ENCODE measurements at regions not wholly inside any gene's neighbourhood (a gene's known extent, or its start where the extent isn't known, plus 50 kb on each side); places are given as distances from the start of the nearest gene placed in this dataset.

DNA sequence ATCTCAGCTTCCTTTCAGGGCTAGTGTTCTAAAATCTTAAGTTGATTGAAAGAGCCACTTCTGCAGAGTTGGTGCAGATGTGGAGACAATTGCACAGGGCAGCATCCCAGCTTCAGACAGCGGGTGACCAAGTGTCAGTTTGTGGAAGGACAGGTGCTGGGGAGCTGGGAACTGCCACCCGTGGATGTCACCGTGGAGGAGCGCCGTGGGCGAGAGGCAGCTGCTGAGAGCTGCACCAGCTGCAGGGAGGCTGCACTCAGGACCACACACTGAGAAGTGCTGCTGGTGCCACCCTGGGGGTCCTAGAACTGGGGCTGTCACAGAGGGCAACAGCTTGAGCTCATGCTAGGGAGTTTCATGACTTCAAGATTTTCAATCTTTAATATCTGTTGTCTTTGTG, 543.0 kb upstream of the FZD8 start:
- TF ChIP-seq, protein P1, sequence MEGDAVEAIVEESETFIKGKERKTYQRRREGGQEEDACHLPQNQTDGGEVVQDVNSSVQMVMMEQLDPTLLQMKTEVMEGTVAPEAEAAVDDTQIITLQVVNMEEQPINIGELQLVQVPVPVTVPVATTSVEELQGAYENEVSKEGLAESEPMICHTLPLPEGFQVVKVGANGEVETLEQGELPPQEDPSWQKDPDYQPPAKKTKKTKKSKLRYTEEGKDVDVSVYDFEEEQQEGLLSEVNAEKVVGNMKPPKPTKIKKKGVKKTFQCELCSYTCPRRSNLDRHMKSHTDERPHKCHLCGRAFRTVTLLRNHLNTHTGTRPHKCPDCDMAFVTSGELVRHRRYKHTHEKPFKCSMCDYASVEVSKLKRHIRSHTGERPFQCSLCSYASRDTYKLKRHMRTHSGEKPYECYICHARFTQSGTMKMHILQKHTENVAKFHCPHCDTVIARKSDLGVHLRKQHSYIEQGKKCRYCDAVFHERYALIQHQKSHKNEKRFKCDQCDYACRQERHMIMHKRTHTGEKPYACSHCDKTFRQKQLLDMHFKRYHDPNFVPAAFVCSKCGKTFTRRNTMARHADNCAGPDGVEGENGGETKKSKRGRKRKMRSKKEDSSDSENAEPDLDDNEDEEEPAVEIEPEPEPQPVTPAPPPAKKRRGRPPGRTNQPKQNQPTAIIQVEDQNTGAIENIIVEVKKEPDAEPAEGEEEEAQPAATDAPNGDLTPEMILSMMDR (conservative IDR thresholded peaks at IDR 0.05; ENCODE audit: low read depth, low read length), result no peak
- TF ChIP-seq EZH2 (IDR thresholded peaks at IDR 0.05; ENCODE audit: borderline replicate concordance, low read depth, low read length, poor library complexity, severe bottlenecking), result no peak

Data from A673 (cell line).